NT2/D1 (cell line): ENCODE measurements at regions not wholly inside any gene's neighbourhood (a gene's known extent, or its start where the extent isn't known, plus 50 kb on each side); places are given as distances from the start of the nearest gene placed in this dataset.
"Not testable (repeated sequence)": the region's sequence is repeated elsewhere in the genome, so short reads cannot be mapped to it uniquely, and the experiment has no call there.

ENCODE experiments used
- DNase-seq: peaks from one replicate; pipeline ENCODE4 v3.0.0-alpha.2; 2011; ENCODE audit warnings: low read depth, low spot score
- H3K27me3 ChIP-seq: 2 replicates; pipeline ENCODE4 v1.6.0; 2011; ENCODE audit warnings: mild to moderate bottlenecking; ENCODE audit not compliant: insufficient read length, insufficient read depth
- H3K36me3 ChIP-seq: 2 replicates; pipeline ENCODE4 v1.6.1; 2011; ENCODE audit warnings: mild to moderate bottlenecking, low read length, mixed read lengths; ENCODE audit not compliant: insufficient read depth, insufficient read length
- H3K4me1 ChIP-seq: 2 replicates; pipeline ENCODE4 v1.5.1; 2011; ENCODE audit not compliant: insufficient read depth, insufficient read length
- H3K4me3 ChIP-seq: 2 replicates; pipeline ENCODE4 v1.5.1; 2011; ENCODE audit warnings: low read depth; ENCODE audit not compliant: insufficient read length
- H3K9ac ChIP-seq: 2 replicates; pipeline ENCODE4 v1.6.0; 2011; ENCODE audit warnings: low read depth; ENCODE audit not compliant: insufficient read length
- H3K9me3 ChIP-seq: 2 replicates; pipeline ENCODE4 v1.5.1; 2011; ENCODE audit warnings: mild to moderate bottlenecking, low read length; ENCODE audit not compliant: insufficient read depth
- SUZ12 ChIP-seq: IDR thresholded peaks from 2 replicates; pipeline ENCODE4 v1.6.1; 2011; ENCODE audit not compliant: insufficient read length, insufficient read depth; ENCODE audit errors: extremely low read depth
- YY1 ChIP-seq: IDR thresholded peaks from 2 replicates; pipeline ENCODE4 v1.6.1; 2011; ENCODE audit not compliant: insufficient read length, insufficient read depth
- ZNF274 ChIP-seq: IDR thresholded peaks from 2 replicates; pipeline ENCODE4 v1.6.1; 2011; ENCODE audit warnings: mild to moderate bottlenecking, low read depth, low read length

GRCh38 chr14:56351861-56352260 is 227.7 kb upstream of the TMEM260 start:
- no peaks in the 10 kb centered on the region for H3K27me3 ChIP-seq
- H3K9me3 ChIP-seq, result no peaks in the 10 kb centered on the region
- no peak overlapping the region for H3K9ac ChIP-seq
- H3K4me3 ChIP-seq, result no peak overlapping the region
- H3K36me3 ChIP-seq, result no peaks in the 10 kb centered on the region
- TF ChIP-seq YY1 (no peak), ZNF274 (no peak), SUZ12 (no peak)
- no peak for DNase-seq
- H3K4me1 ChIP-seq, result no peaks in the 10 kb centered on the region

GRCh38 chr14:56352999-56353398 is 226.6 kb upstream of the TMEM260 start:
- TF ChIP-seq ZNF274, result no peak
- no peak for TF ChIP-seq SUZ12

GRCh38 chr14:56357428-56357827 is 222.2 kb upstream of the TMEM260 start:
- Histone ChIP-seq H3K27me3 (no peaks in the 10 kb centered on the region), H3K4me3 (no peak overlapping the region), H3K9me3 (no peaks in the 10 kb centered on the region), H3K9ac (no peak overlapping the region), H3K36me3 (no peaks in the 10 kb centered on the region), H3K4me1 (no peaks in the 10 kb centered on the region)
- no peak for DNase-seq
- TF ChIP-seq SUZ12, result no peak
- TF ChIP-seq YY1, result no peak
- no peak for TF ChIP-seq ZNF274

More at GRCh38 chr14:56352999-56353398, 226.6 kb upstream of the TMEM260 start:
- no peaks in the 10 kb centered on the region for H3K36me3 ChIP-seq
- no peak for DNase-seq
- H3K9me3 ChIP-seq, result no peaks in the 10 kb centered on the region
- H3K9ac ChIP-seq, result no peak overlapping the region
- no peaks in the 10 kb centered on the region for H3K27me3 ChIP-seq
- no peak overlapping the region for H3K4me3 ChIP-seq
- no peaks in the 10 kb centered on the region for H3K4me1 ChIP-seq

- H3K4me1 ChIP-seq, result no peaks in the 10 kb centered on the region
- H3K36me3 ChIP-seq, result no peaks in the 10 kb centered on the region
- DNase-seq, result no peak
These were observed 221.3 kb upstream of the TMEM260 start for GRCh38 chr14:56358275-56358674.

GRCh38 chr14:56358851-56359614 is 220.6 kb upstream of the TMEM260 start:
- Histone ChIP-seq H3K9me3 (no peaks in the 10 kb centered on the region), H3K27me3 (no peaks in the 10 kb centered on the region), H3K36me3 (no peaks in the 10 kb centered on the region), H3K4me3 (no peak overlapping the region), H3K4me1 (no peaks in the 10 kb centered on the region), H3K9ac (no peak overlapping the region)
- no peak for DNase-seq
- TF ChIP-seq ZNF274 (no peak), YY1 (no peak), SUZ12 (no peak)

More at GRCh38 chr14:56358275-56358674, 221.3 kb upstream of the TMEM260 start:
- no peak for TF ChIP-seq SUZ12
- no peak for TF ChIP-seq YY1
- no peak for TF ChIP-seq ZNF274
- no peaks in the 10 kb centered on the region for H3K9me3 ChIP-seq
- H3K4me3 ChIP-seq, result no peak overlapping the region
- no peaks in the 10 kb centered on the region for H3K27me3 ChIP-seq
- H3K9ac ChIP-seq, result no peak overlapping the region

GRCh38 chr14:56365663-56366062 is 213.9 kb upstream of the TMEM260 start:
- H3K4me1 ChIP-seq, H3K4me3 ChIP-seq, H3K36me3 ChIP-seq, H3K9ac ChIP-seq, H3K27me3 ChIP-seq, H3K9me3 ChIP-seq, DNase-seq: not testable (repeated sequence)

GRCh38 chr14:56367416-56367815 is 212.2 kb upstream of the TMEM260 start:
- Histone ChIP-seq H3K9me3 (no peaks in the 10 kb centered on the region), H3K36me3 (no peaks in the 10 kb centered on the region)

More at GRCh38 chr14:56367416-56367815, 212.2 kb upstream of the TMEM260 start:
- Histone ChIP-seq H3K9ac (no peak overlapping the region), H3K27me3 (no peaks in the 10 kb centered on the region), H3K4me3 (no peak overlapping the region), H3K4me1 (no peaks in the 10 kb centered on the region)
- no peak for DNase-seq
- TF ChIP-seq ZNF274 (no peak), YY1 (no peak), SUZ12 (no peak)
